Liver (tissue), 3 donors: ENCODE measurements at regions not wholly inside any gene's neighbourhood (a gene's known extent, or its start where the extent isn't known, plus 50 kb on each side); places are given as distances from the start of the nearest gene placed in this dataset.

Source experiments
- CTCF ChIP-seq: fragments of 150-350 bp; IDR thresholded peaks from 2 replicates; pipeline ENCODE4 v1.5.1; 2017; ENCODE audit warnings: improper control_type of control experiment, low read depth, low read length; ENCODE audit not compliant: missing input control
- HNF4G ChIP-seq: IDR thresholded peaks from 2 replicates; pipeline ENCODE4 v1.6.1; 2016; ENCODE audit warnings: antibody characterized with exemption
- JUND ChIP-seq, 2 donors: IDR thresholded peaks; 2 replicates each; pipeline ENCODE4 v1.6.1; 2016; ENCODE audit warnings: antibody characterized with exemption in 2 of 2
- RAD21 ChIP-seq, 2 donors: IDR thresholded peaks; 2 replicates each; pipeline ENCODE4 v1.6.1; 2016; ENCODE audit warnings: antibody characterized with exemption in 2 of 2, mild to moderate bottlenecking in 2 of 2
- RXRA ChIP-seq, 2 donors: IDR thresholded peaks; 2 replicates each; pipeline ENCODE4 v1.6.1; 2017 to 2018; ENCODE audit warnings: antibody characterized with exemption in 2 of 2, mild to moderate bottlenecking in 1 of 2
- TAF1 ChIP-seq: conservative IDR thresholded peaks from 2 replicates; pipeline ENCODE4 v1.6.1; 2016; ENCODE audit warnings: antibody characterized with exemption, mild to moderate bottlenecking
- YY1 ChIP-seq: IDR thresholded peaks from 2 replicates; pipeline ENCODE4 v1.6.1; 2016; ENCODE audit warnings: antibody characterized with exemption, mild to moderate bottlenecking
- ZBTB33 ChIP-seq: IDR thresholded peaks from 2 replicates; pipeline ENCODE4 v1.6.1; 2016; ENCODE audit warnings: antibody characterized with exemption
- TF ChIP-seq, protein P1 (sequence below): IDR thresholded peaks from 2 replicates; pipeline ENCODE4 v1.6.1; 2016; ENCODE audit warnings: antibody characterized with exemption, mild to moderate bottlenecking
- TF ChIP-seq, protein P2 (sequence below): IDR thresholded peaks from 2 replicates; pipeline ENCODE4 v1.6.1; 2016; ENCODE audit warnings: antibody characterized with exemption
- donor health status: healthy.
- donor health status: healthy.

DNA sequence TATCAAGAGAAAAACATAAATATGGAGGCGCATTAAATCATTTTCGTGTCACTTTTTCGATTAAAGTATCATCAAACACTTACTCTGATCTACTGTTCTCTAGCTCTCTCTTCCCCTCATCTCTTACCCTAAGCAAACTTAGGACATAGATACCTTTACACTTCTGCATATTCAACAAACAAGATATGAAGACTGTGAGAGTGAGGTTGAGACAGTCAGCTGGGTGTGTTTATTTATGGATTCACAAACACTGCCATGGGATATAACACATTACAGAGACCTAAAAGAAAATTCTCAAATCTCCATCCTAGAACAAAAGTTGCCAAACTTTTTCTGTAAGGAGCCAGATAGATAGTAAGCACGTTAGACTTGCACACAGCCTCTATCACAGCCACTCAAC is 85.2 kb upstream of the ZNF385D start:
- TF ChIP-seq RXRA (IDR thresholded peaks at IDR 0.05): no peak
- no peak for TF ChIP-seq CTCF
- TF ChIP-seq RAD21 (IDR thresholded peaks at IDR 0.05): no peak
- TF ChIP-seq TAF1: no peak
- TF ChIP-seq YY1: no peak
- TF ChIP-seq, protein P1, sequence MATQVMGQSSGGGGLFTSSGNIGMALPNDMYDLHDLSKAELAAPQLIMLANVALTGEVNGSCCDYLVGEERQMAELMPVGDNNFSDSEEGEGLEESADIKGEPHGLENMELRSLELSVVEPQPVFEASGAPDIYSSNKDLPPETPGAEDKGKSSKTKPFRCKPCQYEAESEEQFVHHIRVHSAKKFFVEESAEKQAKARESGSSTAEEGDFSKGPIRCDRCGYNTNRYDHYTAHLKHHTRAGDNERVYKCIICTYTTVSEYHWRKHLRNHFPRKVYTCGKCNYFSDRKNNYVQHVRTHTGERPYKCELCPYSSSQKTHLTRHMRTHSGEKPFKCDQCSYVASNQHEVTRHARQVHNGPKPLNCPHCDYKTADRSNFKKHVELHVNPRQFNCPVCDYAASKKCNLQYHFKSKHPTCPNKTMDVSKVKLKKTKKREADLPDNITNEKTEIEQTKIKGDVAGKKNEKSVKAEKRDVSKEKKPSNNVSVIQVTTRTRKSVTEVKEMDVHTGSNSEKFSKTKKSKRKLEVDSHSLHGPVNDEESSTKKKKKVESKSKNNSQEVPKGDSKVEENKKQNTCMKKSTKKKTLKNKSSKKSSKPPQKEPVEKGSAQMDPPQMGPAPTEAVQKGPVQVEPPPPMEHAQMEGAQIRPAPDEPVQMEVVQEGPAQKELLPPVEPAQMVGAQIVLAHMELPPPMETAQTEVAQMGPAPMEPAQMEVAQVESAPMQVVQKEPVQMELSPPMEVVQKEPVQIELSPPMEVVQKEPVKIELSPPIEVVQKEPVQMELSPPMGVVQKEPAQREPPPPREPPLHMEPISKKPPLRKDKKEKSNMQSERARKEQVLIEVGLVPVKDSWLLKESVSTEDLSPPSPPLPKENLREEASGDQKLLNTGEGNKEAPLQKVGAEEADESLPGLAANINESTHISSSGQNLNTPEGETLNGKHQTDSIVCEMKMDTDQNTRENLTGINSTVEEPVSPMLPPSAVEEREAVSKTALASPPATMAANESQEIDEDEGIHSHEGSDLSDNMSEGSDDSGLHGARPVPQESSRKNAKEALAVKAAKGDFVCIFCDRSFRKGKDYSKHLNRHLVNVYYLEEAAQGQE: no peak
- TF ChIP-seq, protein P2, sequence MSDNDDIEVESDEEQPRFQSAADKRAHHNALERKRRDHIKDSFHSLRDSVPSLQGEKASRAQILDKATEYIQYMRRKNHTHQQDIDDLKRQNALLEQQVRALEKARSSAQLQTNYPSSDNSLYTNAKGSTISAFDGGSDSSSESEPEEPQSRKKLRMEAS: no peak
- TF ChIP-seq ZBTB33: no peak
- no peak for TF ChIP-seq HNF4G
- no peak for TF ChIP-seq JUND (IDR thresholded peaks at IDR 0.05)
